NCI-H1092 treated with DMSO at 0.1 percent for 48 hours (cell line): ENCODE measurements at regions not wholly inside any gene's neighbourhood (a gene's known extent, or its start where the extent isn't known, plus 50 kb on each side); places are given as distances from the start of the nearest gene placed in this dataset.
"Not testable (repeated sequence)": the region's sequence is repeated elsewhere in the genome, so short reads cannot be mapped to it uniquely, and the experiment has no call there.

Source experiments
- DNase-seq: peaks from one replicate; lab custom pipeline; 2025; lab: John Stamatoyannopoulos, UW

DNA sequence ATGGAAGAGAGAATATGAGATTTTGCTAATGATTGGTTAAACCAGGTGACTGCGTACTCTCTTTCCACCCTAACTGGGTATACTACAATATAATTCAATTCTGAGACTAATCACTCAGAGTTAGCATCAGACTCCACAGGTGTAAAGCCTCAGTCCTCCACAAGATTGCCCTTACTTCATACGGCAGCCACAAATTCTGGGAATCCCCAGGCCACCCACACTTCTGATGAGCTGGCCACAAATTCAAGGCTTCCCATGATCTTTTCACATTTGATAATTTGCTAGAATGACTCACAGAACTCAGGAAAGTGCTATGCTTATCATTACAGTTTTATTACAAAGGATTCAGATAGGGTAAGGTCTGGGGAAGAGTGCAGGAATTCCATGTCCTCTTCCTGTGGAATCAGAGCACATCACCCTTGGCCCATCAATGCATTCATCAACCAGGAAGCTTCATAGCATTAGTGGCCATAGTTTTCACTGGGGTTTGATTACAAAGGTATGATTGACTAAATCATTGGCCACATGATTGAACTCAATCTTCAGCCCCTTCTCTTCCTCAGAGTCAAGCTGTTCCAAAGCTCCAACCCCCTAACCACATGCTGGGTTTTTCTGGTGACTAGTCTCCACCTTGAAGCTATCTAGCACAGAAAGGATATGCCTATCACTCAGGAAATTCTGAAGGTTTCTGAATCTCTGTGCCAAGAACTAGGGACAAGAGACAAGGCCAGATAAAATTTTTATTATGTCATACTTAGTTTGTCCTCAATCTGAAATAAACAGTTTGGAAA is 131.7 kb downstream of the HHIPL2 start:
- DNase-seq: no peak

DNA sequence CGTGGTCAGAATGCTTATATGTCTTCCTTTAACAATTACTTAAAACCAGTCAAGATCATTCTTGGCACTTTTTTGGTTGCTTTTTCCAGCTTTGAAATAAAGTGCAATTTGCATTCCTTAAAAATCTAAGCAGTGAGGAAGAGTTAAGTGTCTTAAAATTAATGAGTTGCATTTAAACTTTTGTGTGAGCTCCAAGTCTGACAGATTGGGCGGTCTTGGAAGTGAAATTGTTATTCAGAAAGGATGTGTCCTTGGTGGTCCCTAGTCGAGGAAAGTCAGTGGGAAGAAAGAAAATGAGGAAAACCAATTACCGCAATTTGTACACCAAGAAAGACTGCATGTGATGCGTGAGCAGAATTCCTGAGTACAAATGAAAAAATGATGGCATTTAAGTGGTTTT is 132.5 kb downstream of the HHIPL2 start:
- DNase-seq: no peak

DNA sequence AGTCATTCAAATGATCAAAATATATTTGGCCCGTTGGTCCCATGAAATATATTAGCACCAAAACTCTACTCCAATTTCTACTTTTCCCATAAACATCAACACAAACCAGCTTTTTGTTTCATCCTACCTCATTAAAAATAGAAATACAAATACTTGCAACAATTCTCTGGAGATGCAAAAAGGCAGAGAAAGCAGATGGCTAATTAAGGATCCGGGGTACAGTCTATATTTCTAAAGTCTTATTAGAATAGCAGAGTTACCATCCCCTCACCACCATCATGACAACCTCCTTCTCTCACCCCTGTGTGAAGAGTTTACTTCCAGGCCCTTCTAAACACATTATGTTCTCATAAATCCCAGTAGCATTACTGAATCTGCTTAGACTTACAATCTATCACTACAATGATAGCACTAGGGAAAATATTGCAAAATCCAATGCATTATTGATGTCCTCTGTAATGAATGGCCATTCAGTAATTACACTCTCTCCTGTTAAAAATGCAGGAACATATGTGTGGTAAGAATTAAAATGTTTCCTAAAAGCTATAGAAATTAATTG is 133.8 kb downstream of the HHIPL2 start:
- DNase-seq: no peak

DNA sequence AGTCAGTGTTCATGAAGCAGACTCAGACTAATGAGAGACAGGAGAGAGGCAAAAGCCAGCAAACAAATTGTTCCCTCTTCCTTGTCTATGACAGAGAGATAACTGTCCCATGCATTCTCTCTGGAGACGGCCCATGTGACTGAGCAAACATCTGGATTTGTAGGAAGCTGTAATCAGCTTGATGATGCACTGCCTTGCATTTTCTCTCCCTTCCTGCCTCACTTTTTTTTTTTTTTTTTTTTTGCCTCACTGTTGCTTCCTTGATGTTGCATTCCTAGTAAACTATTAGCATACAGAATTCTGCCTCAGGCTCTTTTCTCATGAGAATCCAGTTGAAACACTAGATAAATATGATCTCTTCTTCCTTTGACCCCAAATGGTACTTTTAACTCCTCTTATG is 134.5 kb downstream of the HHIPL2 start:
- DNase-seq: no peak

DNA sequence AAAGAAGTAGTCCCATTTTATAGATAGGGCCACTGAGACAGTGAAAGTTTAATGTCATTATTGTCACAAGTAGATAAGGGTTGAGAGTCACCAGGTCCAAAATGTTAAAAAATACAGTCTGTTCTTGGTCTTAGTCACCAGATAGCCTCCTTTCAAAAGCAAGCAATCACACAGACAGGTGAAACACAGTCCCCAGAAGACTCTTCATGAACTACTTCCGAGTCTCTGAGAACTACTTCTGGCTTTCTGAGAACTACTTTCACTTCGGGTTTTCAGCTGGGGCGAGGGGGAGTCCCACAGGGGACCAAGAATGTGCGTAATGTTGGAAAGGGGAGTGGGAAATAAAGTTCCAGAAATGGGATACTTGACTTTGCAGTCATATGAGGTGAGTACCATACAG is 143.2 kb downstream of the HHIPL2 start:
- no peak for DNase-seq

DNA sequence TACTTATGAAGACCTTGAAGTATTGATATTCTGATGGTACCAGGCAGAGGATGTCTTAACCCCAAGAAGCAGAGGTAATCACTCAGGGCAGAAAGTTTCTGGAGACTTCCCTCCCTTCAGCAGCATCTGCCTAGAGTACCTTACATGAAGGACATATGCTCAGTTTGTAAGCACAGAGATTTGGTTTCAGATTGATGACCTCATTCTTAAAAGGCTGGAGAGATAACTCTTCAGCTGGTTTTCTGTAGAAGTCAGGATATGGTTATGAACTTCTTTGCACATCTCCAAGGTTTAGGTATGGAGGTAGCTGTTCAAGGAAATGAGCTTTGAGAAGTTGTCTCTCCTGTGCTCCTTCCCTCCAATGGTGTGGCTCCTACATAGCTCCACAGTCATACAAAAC is 148.7 kb downstream of the HHIPL2 start:
- no peak for DNase-seq

DNA sequence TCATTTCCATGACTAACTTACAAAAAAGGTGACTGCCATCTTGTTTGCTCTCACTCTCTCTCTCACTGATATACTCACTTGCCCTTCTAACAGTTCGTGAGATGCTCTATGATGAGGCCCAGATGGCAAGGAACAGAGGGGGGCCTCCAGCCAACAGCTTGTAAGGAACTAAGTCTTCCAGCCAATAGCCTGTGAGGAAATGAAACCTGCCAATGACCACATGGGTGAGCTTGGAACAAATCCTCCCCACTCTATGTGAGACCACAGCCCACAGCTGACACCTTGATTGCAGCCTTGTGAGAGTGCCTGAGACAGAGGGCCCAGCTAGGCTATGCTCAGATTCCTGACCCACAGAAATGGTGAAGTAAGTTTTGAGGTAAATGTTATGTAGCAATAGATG is 153.7 kb downstream of the HHIPL2 start:
- DNase-seq: no peak

DNA sequence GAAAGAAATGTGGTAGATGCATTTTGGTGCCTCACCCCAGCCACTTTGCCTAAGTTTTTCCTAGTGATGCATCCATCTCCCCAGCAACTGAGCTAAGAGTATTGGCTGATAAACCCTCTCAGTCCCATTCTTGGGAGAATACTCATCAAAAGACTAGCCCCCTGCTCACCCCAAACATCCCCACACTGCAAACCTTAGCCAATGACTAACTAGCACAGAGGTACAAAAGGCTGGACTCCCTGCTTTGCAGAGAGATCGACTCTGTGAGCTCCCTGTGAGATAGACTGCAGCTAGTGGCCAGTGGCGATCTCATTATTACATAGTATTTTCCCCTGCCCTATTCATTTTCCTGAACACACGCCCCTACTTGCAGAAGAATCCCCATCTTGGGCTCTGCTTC is 155.3 kb downstream of the HHIPL2 start:
- DNase-seq: no peak

DNA sequence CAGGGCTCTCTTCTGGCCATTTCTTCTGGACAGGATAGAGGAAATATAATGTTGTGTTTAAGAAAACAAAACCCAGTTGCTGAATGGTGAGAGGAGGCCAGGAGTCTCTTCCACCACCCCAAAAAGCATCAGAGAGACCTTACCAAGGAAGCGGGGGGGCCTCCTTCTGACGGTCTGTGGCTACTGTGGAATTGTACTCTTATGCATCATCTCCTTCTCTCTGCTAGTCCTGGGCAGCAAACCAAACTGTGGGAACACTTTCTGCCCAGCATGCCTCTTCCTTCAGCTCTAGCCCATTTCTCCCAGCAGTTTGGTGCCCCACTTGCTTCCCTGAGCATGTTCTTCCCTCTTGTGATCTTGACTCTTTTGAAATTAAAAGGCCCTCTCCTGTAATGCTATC is 157.7 kb downstream of the HHIPL2 start:
- DNase-seq: no peak

DNA sequence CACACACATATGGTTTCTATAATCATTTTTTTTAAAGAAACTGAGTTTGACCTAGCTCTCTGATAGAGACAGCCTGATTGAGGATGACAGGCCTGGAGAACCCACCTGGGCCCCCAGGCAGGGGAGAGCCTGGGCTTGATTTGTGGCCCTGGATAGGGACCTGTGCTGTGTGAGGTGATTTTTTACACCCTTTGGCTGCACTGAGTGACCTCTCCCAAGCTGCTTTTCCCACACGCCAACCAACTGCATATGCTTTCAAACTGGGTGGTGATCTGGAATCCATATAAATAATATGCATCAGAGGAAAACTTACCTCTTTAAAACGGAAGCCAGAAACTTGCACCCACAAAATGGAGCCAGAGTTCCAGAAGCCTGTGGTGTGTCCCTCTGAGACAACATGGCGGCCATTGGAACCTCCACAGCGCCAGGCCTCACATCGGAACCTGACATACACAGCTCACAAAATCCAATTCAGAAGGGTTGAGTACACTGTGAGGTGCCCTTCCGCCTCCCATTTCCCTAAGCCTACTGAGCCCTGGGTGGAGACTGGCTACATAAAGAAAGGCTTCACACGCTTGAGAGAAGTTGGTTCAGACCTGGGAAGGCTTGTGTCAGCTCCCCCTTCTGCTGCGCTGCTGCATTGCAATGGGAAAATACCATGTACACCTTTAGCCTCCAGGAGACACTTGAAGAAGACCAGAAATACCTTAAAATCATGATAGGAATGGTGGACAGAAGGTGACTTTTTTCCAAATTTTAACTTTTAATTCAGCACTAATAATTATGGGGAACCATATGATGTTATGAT is 160.7 kb downstream of the HHIPL2 start:
- DNase-seq: no peak

DNA sequence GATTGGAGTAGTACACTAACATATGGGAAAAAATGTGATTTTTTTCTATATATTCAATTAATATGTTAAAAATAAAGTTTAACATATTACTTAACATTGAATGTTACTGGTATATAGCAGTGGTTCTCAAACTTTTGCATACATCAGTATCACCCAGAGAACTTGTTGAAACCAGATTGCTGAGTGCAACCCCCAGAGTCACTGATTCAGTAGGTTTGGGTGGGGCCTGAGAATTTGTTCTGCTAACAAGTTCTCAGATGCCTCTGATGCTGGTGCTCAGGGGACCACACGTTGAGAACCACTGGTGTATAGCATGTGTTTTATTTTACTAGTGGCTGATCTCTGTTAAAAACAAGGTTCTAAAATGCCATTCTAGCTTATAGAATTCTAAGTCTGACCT is 161.9 kb downstream of the HHIPL2 start:
- no peak for DNase-seq

DNA sequence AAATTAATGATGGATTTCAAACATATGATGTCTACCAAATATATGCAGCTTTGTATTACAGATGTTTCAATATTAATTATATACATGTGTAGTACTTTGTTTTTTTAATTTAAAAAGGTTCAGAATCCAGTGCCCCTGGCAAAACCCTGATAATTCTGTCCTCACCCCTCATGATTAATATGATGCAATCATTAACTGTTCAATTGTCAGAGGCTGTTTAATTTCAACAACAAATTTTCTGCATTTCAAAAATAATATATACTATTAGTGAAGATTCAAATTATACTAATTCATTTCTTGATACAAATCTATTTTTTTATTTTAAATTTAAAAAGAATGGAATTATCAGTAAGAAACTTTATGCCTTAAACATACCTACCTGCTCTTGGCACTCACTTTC is 162.6 kb downstream of the HHIPL2 start:
- no peak for DNase-seq

DNA sequence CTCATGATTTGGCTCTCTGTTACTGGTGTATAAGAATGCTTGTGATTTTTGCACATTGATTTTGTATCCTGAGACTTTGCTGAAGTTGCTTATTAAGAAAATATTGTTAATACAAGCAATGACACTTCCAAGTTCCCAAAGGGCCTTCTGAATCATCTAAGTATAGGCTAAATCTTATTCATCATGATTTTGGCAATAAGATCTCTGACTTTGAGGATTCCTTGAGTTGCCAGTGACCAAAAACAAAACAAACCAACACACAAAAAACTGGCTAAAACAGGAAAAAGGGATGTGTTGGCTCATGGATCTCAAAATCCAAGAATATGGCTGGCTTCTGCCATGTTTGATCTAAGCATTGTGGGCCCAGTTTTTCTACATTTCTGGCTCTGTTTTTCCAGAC is 163.4 kb downstream of the HHIPL2 start:
- DNase-seq: no peak

DNA sequence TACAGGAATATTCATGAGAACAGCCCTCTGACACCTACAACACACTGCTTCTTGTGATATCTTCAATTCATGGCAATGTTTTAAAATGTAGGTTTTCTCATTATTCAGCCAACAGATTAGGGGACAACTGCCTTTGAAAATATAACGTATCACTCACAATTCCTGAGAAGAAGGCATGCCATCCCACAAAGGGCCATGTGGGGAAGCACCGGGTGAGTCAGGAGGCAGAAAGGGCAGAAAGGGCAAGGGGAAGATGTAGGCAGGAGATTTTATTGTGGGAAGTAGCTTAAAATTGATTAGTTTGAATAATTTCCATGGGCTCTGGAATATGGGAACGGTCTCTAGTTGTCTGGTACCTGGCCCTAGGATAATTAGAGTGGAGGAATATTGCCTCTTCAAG is 165.7 kb downstream of the HHIPL2 start:
- no peak for DNase-seq

DNA sequence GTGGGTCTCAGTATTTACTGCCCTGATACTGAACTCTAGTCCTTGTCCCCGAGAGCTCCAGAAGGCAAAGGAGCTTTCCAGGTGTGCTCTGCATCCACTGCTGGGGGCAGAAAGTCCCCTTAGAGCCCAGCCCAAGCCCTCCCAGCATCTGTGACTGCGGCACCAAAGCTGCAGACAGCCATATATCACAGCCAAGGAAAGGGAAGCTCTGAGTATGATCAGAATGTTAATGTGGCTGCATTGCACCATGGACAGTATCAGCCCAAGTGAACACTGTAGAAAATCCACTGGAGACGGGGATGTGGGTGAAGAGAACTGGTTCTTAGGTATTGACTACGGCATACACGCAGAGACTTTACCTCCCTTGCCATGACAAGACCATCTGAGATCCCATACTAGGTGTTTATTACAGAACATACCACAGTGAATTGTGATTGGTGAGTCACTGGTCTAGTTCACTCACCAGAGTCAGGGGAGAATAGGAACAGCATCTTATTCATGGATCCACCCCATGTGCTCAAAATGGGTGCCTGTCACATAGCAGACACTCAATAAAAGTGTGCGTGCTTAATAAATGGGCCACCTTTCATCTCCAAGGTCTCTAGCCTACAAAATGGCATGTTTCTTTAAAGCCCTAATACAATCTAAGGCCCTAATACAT is 170.3 kb downstream of the HHIPL2 start:
- no peak for DNase-seq

DNA sequence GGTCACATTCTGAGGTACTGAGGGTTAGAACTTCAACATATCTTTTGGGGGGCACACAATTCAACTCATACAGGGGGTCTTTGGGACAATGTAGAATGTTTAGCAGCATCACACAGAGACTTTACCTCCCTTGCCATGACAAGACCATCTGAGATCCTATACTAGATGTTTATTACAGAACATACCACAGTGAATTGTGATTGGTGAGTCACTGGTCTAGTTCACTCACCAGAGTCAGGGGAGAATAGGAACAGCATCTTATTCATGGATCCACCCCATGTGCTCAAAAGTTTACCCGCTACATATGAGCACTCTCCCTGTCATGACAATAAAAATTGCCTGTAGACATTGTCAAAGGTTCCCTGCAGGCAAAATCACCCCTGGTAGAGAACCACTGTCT is 171.1 kb downstream of the HHIPL2 start:
- not testable (repeated sequence) for DNase-seq

DNA sequence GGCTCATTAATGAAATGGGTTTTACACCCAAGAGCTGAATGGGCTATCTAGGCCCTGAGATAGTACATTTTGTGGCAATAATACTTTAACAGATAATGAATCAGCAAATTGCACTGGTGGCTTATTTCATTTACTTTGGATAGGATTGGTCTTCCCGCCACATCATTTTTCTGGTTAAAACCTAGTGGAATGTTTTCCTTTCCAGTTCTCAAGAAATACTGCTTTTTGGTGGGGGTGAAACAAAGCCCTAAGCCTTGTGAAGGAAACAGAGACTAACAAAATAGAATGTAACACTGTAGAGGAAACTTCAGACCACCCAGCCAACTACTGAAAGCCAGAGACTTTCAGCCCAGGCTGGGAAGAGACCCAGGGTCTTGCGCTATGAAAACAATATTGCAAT is 172.2 kb downstream of the HHIPL2 start:
- no peak for DNase-seq

DNA sequence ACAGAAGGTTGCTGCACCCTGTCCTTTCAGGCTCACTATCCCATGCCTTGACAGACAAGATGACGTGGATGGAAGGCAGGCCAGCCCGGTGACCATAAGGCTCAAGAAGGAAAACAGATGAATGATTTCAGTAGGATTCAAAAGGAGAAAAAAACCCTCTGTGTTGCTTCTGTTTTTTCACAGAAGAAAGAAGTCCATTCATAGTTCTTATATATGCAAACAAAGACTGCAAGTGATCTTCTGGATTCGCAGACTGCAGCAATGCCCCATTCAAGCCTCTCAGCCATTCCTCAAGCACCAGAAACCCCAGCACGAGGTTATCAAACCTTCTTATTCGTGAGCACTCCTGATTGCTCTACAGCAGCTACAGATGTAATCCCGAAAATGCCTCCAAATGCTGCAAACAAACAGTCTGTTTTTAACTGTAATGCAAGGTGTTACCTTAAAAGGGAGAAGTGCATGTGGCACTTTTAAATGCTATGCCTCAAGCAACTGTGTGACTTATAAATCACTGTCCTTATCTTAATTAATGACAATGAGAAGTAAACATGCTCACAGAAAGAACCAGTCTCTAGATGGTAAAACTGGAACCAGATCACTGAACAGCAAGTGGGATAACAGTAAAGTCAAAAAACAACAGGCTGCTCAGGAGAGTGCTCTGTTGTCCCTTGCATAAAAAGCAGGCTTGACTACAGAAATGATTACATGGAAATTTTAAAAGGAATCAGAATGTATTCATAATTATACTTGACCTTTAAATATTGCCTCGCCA is 173.9 kb downstream of the HHIPL2 start:
- DNase-seq: no peak

DNA sequence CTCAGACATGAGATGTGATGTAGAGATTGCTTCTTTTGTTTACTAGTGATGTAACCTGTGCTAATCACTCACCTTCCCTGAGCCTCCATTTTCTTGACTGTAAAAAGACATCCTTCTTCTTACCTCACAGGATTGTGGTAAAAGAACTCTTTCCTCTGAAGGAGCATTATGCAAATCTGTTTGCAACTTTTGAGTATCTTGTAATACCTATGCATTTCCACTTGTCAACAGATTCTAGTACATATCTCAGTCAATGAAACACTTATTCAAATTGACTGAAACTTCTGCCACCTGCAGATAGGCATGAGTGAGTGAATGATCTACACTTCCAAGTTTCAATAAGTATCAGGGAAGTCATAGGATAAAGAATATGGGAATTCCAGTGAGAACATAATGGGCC is 174.7 kb downstream of the HHIPL2 start:
- DNase-seq: no peak

DNA sequence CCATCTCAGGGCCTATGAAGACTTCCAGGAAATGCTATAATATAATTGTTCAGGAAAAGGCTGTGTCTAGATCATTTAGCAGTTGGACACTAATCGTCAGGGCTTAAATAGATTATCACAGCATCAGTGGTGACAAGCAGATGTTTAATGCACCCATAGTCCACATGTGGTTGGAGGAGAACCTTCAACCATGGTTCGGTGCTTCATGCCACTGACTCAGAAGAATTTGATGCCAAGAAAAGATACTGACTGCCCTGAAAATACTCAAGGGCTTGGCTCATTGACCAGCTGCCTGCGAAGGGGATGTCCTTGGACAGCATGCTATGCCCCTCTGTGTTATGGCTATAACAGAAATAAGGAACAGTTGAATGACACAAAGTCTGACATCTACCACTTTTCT is 175.7 kb downstream of the HHIPL2 start:
- no peak for DNase-seq

DNA sequence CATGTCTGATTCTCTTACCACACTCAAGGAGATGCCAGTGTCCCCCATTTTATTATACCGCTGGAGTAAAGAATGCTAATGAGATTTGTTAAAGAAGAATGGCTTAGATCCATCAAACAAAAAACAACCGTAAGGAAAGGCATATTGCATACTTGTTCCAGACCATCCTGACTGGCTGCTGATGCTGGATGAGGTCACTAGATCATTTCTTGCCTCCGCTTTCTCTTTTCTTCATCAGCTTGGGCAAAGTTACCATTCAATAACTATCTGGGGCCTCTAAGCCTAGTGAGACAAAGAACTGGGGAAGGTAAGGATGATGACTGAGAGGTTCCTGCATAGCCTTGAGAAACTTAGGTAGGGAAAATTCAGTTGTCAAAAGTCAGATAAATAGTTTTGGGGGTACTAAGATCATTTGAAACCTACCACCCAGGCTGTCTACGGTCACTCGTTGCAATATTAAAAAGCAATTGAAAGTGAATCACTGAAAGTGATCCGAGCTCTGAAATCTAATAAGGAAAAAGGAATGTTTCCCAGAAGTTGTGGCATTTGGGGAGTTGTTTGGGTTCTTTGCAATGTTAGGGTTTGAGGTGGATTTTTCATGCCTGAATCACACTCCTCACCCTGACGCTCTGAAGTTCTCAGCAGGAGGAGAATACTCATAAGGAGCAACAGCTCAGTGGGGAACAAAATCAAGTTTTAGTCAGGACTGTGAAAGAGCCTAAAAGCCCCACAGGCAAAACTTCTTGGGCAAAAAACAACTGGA is 176.8 kb downstream of the HHIPL2 start:
- no peak for DNase-seq
